ENCODE measurements at regions not wholly inside any gene's neighbourhood (a gene's known extent, or its start where the extent isn't known, plus 50 kb on each side); places are given as distances from the start of the nearest gene placed in this dataset.

DNA sequence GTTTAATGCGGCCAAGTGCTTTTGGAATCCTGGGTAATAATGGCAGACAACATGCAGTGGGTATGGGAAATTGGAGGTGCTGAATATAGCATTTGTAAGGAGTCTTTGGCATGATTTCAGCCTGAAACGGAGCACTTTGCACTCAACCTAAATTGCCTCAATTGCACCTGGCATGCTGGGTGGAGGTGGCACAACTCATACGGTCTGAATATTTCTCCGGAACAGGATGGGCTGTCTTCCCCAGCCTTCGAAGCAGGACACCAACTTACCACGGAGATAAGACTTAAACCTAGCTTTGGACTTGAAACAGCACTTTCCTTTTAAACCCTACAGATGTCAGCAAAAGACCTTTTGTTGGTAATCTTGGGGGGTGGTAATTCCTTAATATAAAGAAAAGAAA, 153.7 kb upstream of the SRRM4 start:
- Mint-ChIP-seq H3K27ac (no peak overlapping the region), H3K36me3 (ENCODE audit: low read depth) (no peaks in the 10 kb centered on the region), H3K4me1 (no peaks in the 10 kb centered on the region), H3K4me3 (no peak overlapping the region), H3K9me3 (peaks cover 19% of the 10 kb centered on the region), H3K27me3 (ENCODE audit: low read depth, poor library complexity) (peaks cover 27% of the 10 kb centered on the region)
- DNase-seq = no peak
- TF ChIP-seq, protein P1, sequence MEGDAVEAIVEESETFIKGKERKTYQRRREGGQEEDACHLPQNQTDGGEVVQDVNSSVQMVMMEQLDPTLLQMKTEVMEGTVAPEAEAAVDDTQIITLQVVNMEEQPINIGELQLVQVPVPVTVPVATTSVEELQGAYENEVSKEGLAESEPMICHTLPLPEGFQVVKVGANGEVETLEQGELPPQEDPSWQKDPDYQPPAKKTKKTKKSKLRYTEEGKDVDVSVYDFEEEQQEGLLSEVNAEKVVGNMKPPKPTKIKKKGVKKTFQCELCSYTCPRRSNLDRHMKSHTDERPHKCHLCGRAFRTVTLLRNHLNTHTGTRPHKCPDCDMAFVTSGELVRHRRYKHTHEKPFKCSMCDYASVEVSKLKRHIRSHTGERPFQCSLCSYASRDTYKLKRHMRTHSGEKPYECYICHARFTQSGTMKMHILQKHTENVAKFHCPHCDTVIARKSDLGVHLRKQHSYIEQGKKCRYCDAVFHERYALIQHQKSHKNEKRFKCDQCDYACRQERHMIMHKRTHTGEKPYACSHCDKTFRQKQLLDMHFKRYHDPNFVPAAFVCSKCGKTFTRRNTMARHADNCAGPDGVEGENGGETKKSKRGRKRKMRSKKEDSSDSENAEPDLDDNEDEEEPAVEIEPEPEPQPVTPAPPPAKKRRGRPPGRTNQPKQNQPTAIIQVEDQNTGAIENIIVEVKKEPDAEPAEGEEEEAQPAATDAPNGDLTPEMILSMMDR (IDR thresholded peaks at IDR 0.05) = no peak

DNA sequence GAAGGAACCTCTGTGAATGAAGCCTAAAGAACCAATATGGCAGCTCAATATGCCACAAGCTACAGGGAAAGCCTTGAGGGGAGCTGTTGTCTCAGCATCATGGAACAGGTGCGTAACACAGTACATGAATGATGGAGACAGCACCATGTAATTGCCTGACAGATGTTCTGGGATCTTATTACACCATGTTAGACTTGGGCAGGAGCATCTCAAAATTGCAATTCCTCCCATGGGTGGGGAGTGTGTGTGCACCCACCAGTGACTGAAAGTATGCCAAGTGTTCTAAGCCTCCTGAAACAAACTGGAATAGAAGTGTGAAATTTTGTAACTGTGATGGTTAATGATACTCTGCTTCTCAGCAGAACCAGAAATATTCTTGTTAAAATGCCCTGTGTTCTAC, 151.0 kb upstream of the SRRM4 start:
- TF ChIP-seq, protein P1 (IDR thresholded peaks at IDR 0.05) = no peak
- Mint-ChIP-seq H3K36me3 (ENCODE audit: low read depth) (no peaks in the 10 kb centered on the region), H3K4me3 (no peak overlapping the region), H3K9me3 (peaks cover 14% of the 10 kb centered on the region), H3K27me3 (ENCODE audit: low read depth, poor library complexity) (peaks cover 29% of the 10 kb centered on the region), H3K27ac (no peak overlapping the region), H3K4me1 (no peaks in the 10 kb centered on the region)
- no peak for DNase-seq

DNA sequence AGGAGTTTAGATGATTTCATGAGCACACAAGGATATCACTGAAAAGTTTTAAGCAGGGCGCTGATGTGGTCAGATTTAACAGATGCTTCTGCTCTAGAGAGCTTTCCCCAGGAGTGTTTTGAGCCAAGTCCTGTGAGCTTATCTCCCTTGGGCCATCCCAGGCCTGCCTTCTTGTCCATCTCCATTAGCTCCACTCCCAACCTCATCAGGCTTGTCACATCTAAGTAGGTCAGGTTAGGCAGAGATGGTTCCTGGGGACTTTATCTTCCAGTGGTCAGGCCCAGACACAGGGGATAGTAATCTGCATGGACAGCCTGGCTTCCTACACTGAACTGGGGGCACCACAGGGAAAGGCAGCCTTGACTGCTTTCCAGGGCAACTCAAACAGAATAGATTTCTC, 145.4 kb upstream of the SRRM4 start:
- H3K27me3 Mint-ChIP-seq (ENCODE audit: low read depth, poor library complexity) = peaks cover 19% of the 10 kb centered on the region

DNA sequence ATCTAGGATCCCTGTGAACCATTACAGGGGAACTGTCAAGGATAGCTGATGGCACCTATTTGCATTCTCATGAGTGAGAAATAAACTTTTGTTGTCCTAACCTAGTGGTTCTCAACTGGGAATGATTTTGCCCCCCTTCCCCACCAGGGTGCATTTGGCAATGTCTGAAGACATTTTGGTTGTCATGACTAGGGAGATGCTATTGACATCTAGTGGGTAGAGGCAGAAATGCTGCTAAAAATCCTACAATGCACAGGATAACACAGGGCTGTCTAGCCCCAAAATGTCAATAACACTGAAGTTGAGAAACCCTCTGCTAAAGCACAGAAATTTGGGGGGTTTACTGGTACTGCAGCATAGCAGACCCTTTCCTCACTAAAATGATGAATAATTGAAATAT, 140.9 kb upstream of the SRRM4 start:
- Mint-ChIP-seq H3K4me3 (no peak overlapping the region), H3K27me3 (ENCODE audit: low read depth, poor library complexity) (peaks cover 15% of the 10 kb centered on the region), H3K4me1 (peaks cover 16% of the 10 kb centered on the region), H3K36me3 (ENCODE audit: low read depth) (no peaks in the 10 kb centered on the region), H3K27ac (no peak overlapping the region), H3K9me3 (no peaks in the 10 kb centered on the region)
- DNase-seq = no peak
- TF ChIP-seq, protein P1 (IDR thresholded peaks at IDR 0.05) = peak; percentile 26

More for the DNA sequence above, 145.4 kb upstream of the SRRM4 start:
- H3K36me3 Mint-ChIP-seq (ENCODE audit: low read depth) = no peaks in the 10 kb centered on the region
- DNase-seq = no peak
- H3K9me3 Mint-ChIP-seq = no peaks in the 10 kb centered on the region
- no peaks in the 10 kb centered on the region for H3K4me1 Mint-ChIP-seq
- H3K27ac Mint-ChIP-seq = no peak overlapping the region
- TF ChIP-seq, protein P1 (IDR thresholded peaks at IDR 0.05) = no peak
- no peak overlapping the region for H3K4me3 Mint-ChIP-seq

DNA sequence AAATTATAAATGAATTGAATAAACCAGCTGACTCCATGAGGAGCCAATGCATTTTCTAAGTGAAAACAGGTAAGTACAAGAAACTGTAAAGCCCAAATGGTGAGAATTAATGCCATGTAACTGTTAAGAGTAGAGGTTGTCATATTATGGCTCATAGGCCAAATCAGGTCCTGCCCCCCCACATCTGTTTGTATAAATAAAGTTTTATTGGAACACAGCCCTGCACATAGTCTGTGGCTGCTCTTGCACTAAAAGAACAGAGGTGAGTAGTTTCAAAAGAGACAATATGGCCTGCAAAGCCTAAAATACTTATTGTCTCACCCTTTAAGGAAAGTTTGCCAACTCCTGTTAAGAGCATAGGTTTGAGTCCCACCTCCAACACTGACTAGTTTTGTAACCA, 140.5 kb upstream of the SRRM4 start:
- H3K27me3 Mint-ChIP-seq (ENCODE audit: low read depth, poor library complexity) = peaks cover 15% of the 10 kb centered on the region
- TF ChIP-seq, protein P1 (IDR thresholded peaks at IDR 0.05) = no peak
- H3K4me3 Mint-ChIP-seq = no peak overlapping the region
- no peak overlapping the region for H3K27ac Mint-ChIP-seq
- no peaks in the 10 kb centered on the region for H3K9me3 Mint-ChIP-seq
- H3K36me3 Mint-ChIP-seq (ENCODE audit: low read depth) = no peaks in the 10 kb centered on the region
- no peak for DNase-seq
- H3K4me1 Mint-ChIP-seq = peaks cover 16% of the 10 kb centered on the region

DNA sequence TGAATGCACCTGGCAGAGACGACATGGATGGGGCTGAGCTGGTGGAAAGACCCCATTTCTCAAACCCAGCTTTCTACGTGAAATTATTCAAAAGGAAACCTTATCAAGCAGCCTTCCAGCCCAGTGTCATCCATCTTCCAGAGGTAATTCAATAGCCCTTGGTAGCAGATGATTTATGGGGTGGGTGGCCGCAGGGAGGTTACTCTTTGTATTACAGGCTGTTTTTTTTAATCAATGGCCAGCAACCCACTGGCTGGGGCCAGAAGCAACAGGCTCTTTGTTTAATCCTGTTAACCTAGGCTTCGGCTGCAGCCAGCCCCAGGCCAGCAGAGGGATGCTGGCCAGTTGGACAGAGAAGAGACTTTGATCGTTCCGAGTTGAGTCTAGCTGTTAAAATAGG, 139.8 kb upstream of the SRRM4 start:
- Mint-ChIP-seq H3K36me3 (ENCODE audit: low read depth) (no peaks in the 10 kb centered on the region), H3K27ac (peak overlapping the region; percentile 41), H3K4me3 (no peak overlapping the region), H3K27me3 (ENCODE audit: low read depth, poor library complexity) (peaks cover 18% of the 10 kb centered on the region), H3K4me1 (peaks cover 16% of the 10 kb centered on the region), H3K9me3 (no peaks in the 10 kb centered on the region)
- TF ChIP-seq, protein P1 (IDR thresholded peaks at IDR 0.05) = no peak
- peak; percentile 51 for DNase-seq
